ENCODE measurements at regions not wholly inside any gene's neighbourhood (a gene's known extent, or its start where the extent isn't known, plus 50 kb on each side); places are given as distances from the start of the nearest gene placed in this dataset.

GRCh38 chr5:88507261-88507660 is 238.6 kb upstream of the TMEM161B start:
- Mint-ChIP-seq H3K4me3 (ENCODE audit: unreplicated experiment) (no peak overlapping the region), H3K27ac (ENCODE audit: unreplicated experiment) (no peak overlapping the region), H3K36me3 (ENCODE audit: unreplicated experiment) (no peaks in the 10 kb centered on the region), H3K4me1 (ENCODE audit: low read depth, unreplicated experiment) (no peaks in the 10 kb centered on the region), H3K9me3 (ENCODE audit: unreplicated experiment) (no peaks in the 10 kb centered on the region), H3K27me3 (ENCODE audit: unreplicated experiment) (peaks cover 3% of the 10 kb centered on the region)
- TF ChIP-seq CTCF (IDR thresholded peaks at IDR 0.05; ENCODE audit: partially characterized antibody, unreplicated experiment): no peak
- no peak for DNase-seq

DNA sequence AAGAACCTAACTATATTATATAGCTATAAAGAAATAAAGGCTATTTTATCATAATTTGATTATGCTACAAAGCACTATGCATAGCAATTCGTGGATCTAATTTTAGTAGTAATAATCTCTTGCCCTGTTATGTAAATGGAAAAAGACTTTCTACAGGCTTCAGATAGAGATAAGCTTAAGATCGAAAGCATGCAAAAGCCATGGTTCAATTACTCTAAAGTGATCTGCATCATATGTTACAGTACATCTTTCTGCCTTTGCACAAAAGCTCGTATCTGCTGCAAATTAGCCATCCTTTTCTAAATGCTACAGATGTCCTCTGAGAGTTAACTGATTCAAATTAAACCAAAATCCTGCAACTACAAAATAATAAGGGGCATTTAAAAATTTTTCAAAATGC is 234.8 kb upstream of the TMEM161B start:
- no peak overlapping the region for H3K4me3 Mint-ChIP-seq (ENCODE audit: unreplicated experiment)
- H3K27ac Mint-ChIP-seq (ENCODE audit: unreplicated experiment): no peak overlapping the region
- H3K9me3 Mint-ChIP-seq (ENCODE audit: unreplicated experiment): no peaks in the 10 kb centered on the region
- TF ChIP-seq CTCF (IDR thresholded peaks at IDR 0.05; ENCODE audit: partially characterized antibody, unreplicated experiment): no peak
- DNase-seq: no peak
- no peaks in the 10 kb centered on the region for H3K4me1 Mint-ChIP-seq (ENCODE audit: low read depth, unreplicated experiment)
- H3K36me3 Mint-ChIP-seq (ENCODE audit: unreplicated experiment): no peaks in the 10 kb centered on the region
- peaks cover 3% of the 10 kb centered on the region for H3K27me3 Mint-ChIP-seq (ENCODE audit: unreplicated experiment)

DNA sequence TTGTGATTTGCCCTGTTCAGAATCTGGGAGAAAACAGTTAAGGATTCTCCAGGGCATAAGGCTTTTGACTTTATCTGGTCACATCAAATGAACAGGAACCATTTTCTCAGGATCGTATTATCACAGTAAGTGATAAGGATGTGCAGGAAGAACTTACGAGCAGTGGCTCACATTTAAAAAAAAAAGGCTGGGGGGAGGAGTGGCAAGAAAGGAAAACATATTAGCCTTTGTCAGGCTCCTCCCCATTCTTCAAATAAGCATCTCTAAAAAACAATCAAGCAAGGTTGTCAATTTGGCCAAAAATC is 234.3 kb upstream of the TMEM161B start:
- H3K4me1 Mint-ChIP-seq (ENCODE audit: low read depth, unreplicated experiment): no peaks in the 10 kb centered on the region
- DNase-seq: no peak
- H3K4me3 Mint-ChIP-seq (ENCODE audit: unreplicated experiment): no peak overlapping the region
- no peaks in the 10 kb centered on the region for H3K36me3 Mint-ChIP-seq (ENCODE audit: unreplicated experiment)
- H3K27ac Mint-ChIP-seq (ENCODE audit: unreplicated experiment): no peak overlapping the region
- no peak for TF ChIP-seq CTCF (IDR thresholded peaks at IDR 0.05; ENCODE audit: partially characterized antibody, unreplicated experiment)
- no peaks in the 10 kb centered on the region for H3K9me3 Mint-ChIP-seq (ENCODE audit: unreplicated experiment)
- H3K27me3 Mint-ChIP-seq (ENCODE audit: unreplicated experiment): peaks cover 3% of the 10 kb centered on the region

DNA sequence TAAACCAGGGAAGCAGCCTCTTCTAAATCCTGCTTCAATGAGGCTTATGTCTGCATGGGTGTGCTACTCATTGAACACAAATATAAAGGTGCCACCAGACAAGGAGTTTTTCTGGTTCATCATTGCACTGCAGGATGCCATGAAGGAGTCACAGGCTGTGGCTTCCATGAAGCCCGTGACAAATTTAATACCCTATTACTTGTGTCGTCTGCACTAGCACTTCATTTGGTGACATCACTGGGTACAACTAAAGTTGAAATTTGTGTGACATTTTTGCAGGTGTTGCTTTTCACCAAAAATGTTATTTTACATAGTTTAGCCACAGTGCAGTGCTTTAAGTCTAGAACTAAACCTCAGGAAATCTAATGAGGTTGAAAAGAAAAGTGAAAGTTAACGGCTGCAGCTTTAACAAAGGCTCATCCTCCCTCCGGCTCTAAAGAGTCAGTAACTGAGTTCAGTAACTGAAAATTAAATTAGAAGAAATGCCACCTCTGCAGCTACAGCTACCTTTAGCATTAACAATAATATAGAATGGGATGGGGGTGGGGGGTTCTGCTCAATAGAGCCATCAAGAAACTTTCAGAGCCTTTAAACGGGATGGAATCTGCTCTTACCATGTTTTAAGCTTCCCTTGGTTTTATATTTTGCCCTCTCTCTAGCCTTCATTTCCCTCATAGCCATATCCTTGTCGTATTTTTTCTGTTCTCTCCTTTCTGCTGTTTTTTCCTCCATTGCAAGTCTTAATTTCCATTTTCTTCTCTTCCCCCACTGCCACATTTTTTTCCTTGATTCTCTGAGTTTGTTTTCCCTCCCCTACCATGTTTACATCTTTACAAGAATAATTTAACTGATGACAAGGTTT is 233.8 kb upstream of the TMEM161B start:
- no peak for TF ChIP-seq CTCF (IDR thresholded peaks at IDR 0.05; ENCODE audit: partially characterized antibody, unreplicated experiment)
- Mint-ChIP-seq H3K4me1 (ENCODE audit: low read depth, unreplicated experiment) (no peaks in the 10 kb centered on the region), H3K27ac (ENCODE audit: unreplicated experiment) (no peak overlapping the region), H3K27me3 (ENCODE audit: unreplicated experiment) (peaks cover 3% of the 10 kb centered on the region), H3K9me3 (ENCODE audit: unreplicated experiment) (no peaks in the 10 kb centered on the region), H3K36me3 (ENCODE audit: unreplicated experiment) (no peaks in the 10 kb centered on the region), H3K4me3 (ENCODE audit: unreplicated experiment) (no peak overlapping the region)
- DNase-seq: no peak

DNA sequence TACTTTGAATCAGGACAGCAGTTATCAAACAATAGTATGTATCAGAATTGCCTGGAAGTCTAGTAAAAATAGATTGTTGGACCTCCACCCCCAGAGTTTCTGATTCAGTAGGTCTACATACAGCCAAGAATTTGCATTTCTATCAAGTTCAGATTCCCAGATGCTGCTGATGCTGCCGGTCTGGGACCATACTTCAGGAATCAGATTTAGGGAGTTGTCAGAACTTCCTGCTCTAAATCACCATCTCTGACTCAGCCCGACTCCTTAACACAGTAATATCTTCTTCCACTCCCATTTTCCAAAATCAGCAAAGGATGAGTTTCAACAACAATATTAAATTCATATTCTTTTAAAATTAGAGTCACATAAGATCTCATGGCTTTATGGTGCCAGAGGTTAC is 227.2 kb upstream of the TMEM161B start:
- TF ChIP-seq CTCF (IDR thresholded peaks at IDR 0.05; ENCODE audit: partially characterized antibody, unreplicated experiment): no peak
- H3K9me3 Mint-ChIP-seq (ENCODE audit: unreplicated experiment): no peaks in the 10 kb centered on the region

More for the DNA sequence above, 227.2 kb upstream of the TMEM161B start:
- Mint-ChIP-seq H3K36me3 (ENCODE audit: unreplicated experiment) (no peaks in the 10 kb centered on the region), H3K27ac (ENCODE audit: unreplicated experiment) (no peak overlapping the region), H3K4me3 (ENCODE audit: unreplicated experiment) (no peak overlapping the region), H3K4me1 (ENCODE audit: low read depth, unreplicated experiment) (no peaks in the 10 kb centered on the region), H3K27me3 (ENCODE audit: unreplicated experiment) (no peaks in the 10 kb centered on the region)
- no peak for DNase-seq
